Peyer's patch (tissue), 4 donors: ENCODE measurements at regions not wholly inside any gene's neighbourhood (a gene's known extent, or its start where the extent isn't known, plus 50 kb on each side); places are given as distances from the start of the nearest gene placed in this dataset.

Experiments used
- POLR2A ChIP-seq, 2 donors: fragments of 450-650 bp; IDR thresholded peaks; one replicate each; pipeline ENCODE4 v1.5.1; 2017; ENCODE audit warnings: antibody characterized with exemption in 2 of 2, mild to moderate bottlenecking in 2 of 2, moderate library complexity in 2 of 2
- TF ChIP-seq, protein P1 (sequence below), 6 experiments: fragments of 450-650 bp in 4 of 6; fragments of 200-600 bp in 2 of 6; sonication (generic) in 1 of 6; IDR thresholded peaks; one replicate each; pipeline ENCODE4 v1.5.1; 2017 to 2019; ENCODE audit warnings: antibody characterized with exemption in 6 of 6, mild to moderate bottlenecking in 3 of 6, moderate library complexity in 1 of 6

DNA sequence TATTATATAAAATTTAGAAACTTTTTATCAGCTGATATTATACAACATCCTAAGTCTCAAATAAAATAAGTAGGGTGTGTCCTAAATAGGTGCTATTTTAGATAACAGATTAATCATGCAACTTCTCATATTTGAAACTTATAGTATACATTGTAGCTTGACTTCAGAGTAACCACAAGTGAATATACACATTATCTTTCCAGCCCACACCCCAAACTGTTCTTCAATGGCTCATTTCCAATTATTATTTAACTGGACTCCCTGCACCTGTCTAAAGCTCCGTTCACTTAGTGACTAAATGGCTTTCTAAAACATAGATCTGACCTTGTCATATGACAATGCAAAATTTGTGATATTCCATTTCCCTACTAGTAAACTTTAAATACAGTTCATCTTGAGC is 490.9 kb upstream of the RGMB start:
- TF ChIP-seq, protein P1, sequence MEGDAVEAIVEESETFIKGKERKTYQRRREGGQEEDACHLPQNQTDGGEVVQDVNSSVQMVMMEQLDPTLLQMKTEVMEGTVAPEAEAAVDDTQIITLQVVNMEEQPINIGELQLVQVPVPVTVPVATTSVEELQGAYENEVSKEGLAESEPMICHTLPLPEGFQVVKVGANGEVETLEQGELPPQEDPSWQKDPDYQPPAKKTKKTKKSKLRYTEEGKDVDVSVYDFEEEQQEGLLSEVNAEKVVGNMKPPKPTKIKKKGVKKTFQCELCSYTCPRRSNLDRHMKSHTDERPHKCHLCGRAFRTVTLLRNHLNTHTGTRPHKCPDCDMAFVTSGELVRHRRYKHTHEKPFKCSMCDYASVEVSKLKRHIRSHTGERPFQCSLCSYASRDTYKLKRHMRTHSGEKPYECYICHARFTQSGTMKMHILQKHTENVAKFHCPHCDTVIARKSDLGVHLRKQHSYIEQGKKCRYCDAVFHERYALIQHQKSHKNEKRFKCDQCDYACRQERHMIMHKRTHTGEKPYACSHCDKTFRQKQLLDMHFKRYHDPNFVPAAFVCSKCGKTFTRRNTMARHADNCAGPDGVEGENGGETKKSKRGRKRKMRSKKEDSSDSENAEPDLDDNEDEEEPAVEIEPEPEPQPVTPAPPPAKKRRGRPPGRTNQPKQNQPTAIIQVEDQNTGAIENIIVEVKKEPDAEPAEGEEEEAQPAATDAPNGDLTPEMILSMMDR (IDR thresholded peaks at IDR 0.05) = no peak
- TF ChIP-seq POLR2A (IDR thresholded peaks at IDR 0.05) = no peak
